ENCODE measurements at regions not wholly inside any gene's neighbourhood (a gene's known extent, or its start where the extent isn't known, plus 50 kb on each side); places are given as distances from the start of the nearest gene placed in this dataset.

DNA sequence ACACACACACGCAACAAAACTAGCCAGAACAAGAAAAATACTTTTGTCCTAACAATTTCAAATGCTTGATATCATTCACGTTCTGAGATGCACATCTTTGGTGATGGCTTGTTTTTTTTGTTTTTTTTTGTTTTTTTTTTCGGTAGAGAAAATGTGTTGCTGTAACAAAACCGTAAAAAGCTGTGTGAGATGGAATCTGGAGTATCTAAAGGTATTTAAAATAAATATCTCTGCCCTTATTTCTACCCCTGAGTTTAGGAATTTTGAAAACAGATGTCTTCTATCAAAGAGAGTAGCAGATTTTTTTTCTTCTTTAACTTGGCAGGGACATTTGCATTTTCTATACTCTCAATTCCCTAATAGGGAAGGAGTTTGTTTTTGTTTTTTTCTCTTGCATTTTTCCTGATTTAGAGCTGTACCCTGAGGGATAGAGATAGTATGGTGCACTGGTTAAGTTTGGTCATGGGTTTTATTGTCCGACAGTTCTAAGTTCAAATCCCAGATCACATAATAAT is 446.6 kb downstream of the KLF5 start:
- TF ChIP-seq CTCF (IDR thresholded peaks at IDR 0.05), result no peak
- Mint-ChIP-seq H3K4me1 (ENCODE audit: low read depth) (no peaks in the 10 kb centered on the region), H3K36me3 (ENCODE audit: low read depth) (no peaks in the 10 kb centered on the region), H3K9me3 (no peaks in the 10 kb centered on the region), H3K27ac (no peak overlapping the region), H3K4me3 (no peak overlapping the region), H3K27me3 (no peaks in the 10 kb centered on the region)
- intact Hi-C loops (cut with micrococcal nuclease), result no loop called here
- no peak for DNase-seq
- ChIA-PET CTCF (no interaction called here), POLR2A (no interaction called here)
- no peak for ATAC-seq

- Mint-ChIP-seq H3K4me3 (no peak overlapping the region), H3K4me1 (ENCODE audit: low read depth) (no peaks in the 10 kb centered on the region), H3K36me3 (ENCODE audit: low read depth) (no peaks in the 10 kb centered on the region), H3K27ac (no peak overlapping the region), H3K9me3 (no peaks in the 10 kb centered on the region), H3K27me3 (no peaks in the 10 kb centered on the region)
- no peak for TF ChIP-seq CTCF (IDR thresholded peaks at IDR 0.05)
- ChIA-PET CTCF (no interaction called here), POLR2A (no interaction called here)
- intact Hi-C loops (cut with micrococcal nuclease), result no loop called here
- DNase-seq (no peak), ATAC-seq (no peak)
Measured at GRCh38 chr13:73499695-73500094, 440.9 kb downstream of the KLF5 start.

- H3K27ac Mint-ChIP-seq, result no peak overlapping the region
- TF ChIP-seq CTCF (IDR thresholded peaks at IDR 0.05), result no peak
- H3K9me3 Mint-ChIP-seq, result no peaks in the 10 kb centered on the region
- H3K4me1 Mint-ChIP-seq (ENCODE audit: low read depth), result peaks cover 4% of the 10 kb centered on the region
- H3K27me3 Mint-ChIP-seq, result no peaks in the 10 kb centered on the region
- H3K4me3 Mint-ChIP-seq, result no peak overlapping the region
- ATAC-seq (no peak), DNase-seq (no peak)
- CTCF ChIA-PET, result no interaction called here
- POLR2A ChIA-PET, result no interaction called here
- no peaks in the 10 kb centered on the region for H3K36me3 Mint-ChIP-seq (ENCODE audit: low read depth)
- intact Hi-C loops (cut with micrococcal nuclease), result no loop called here
Measured at GRCh38 chr13:73497430-73497829, 438.6 kb downstream of the KLF5 start.

- no peak for DNase-seq
- H3K27me3 Mint-ChIP-seq, result no peaks in the 10 kb centered on the region
- H3K9me3 Mint-ChIP-seq, result no peaks in the 10 kb centered on the region
- no peak for TF ChIP-seq CTCF (IDR thresholded peaks at IDR 0.05)
- ChIA-PET POLR2A (no interaction called here), CTCF (interaction anchor here (1.3 kb wide), 1 partner anchor 12 kb away, joined by 3 read pairs; no protein-coding TSS in a partner anchor)
- intact Hi-C loops (cut with micrococcal nuclease), result no loop called here
- peaks cover 4% of the 10 kb centered on the region for H3K4me1 Mint-ChIP-seq (ENCODE audit: low read depth)
- H3K4me3 Mint-ChIP-seq, result no peak overlapping the region
- H3K36me3 Mint-ChIP-seq (ENCODE audit: low read depth), result no peaks in the 10 kb centered on the region
- no peak overlapping the region for H3K27ac Mint-ChIP-seq
- ATAC-seq, result no peak
Measured at GRCh38 chr13:73496711-73497110, 437.9 kb downstream of the KLF5 start.

DNA sequence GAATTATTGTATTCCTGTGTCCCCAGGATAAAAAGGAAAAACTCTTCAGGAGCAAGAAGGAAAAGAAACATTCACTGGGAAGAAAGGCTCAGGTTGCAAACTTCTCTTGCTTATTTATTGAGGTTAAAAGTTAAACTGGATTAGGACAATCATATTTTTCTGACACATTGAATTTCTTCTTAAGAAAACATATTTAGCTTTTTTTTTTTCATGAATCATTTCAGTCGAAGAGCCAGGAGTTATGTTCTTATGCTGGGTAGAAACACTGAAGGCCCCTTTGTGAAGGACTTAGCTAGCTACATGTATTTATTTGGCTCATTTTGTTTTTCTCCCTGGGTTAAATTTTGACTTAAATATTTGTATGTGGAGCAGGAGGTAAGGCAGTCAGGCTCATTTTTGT is 434.0 kb downstream of the KLF5 start:
- peaks cover 4% of the 10 kb centered on the region for H3K4me1 Mint-ChIP-seq (ENCODE audit: low read depth)
- CTCF ChIA-PET, result no interaction called here
- ATAC-seq (no peak), DNase-seq (no peak)
- no peak overlapping the region for H3K4me3 Mint-ChIP-seq
- intact Hi-C loops (cut with micrococcal nuclease), result no loop called here
- TF ChIP-seq CTCF (IDR thresholded peaks at IDR 0.05), result no peak
- H3K27me3 Mint-ChIP-seq, result no peaks in the 10 kb centered on the region
- POLR2A ChIA-PET, result no interaction called here
- no peak overlapping the region for H3K27ac Mint-ChIP-seq
- H3K9me3 Mint-ChIP-seq, result no peaks in the 10 kb centered on the region
- H3K36me3 Mint-ChIP-seq (ENCODE audit: low read depth), result no peaks in the 10 kb centered on the region
